Neural progenitor cell (in vitro differentiated cells): ENCODE measurements at regions not wholly inside any gene's neighbourhood (a gene's known extent, or its start where the extent isn't known, plus 50 kb on each side); places are given as distances from the start of the nearest gene placed in this dataset.

ENCODE experiments used
- EZH2 ChIP-seq: fragments of 200-600 bp; sonication (generic); IDR thresholded peaks from 2 replicates; pipeline ENCODE4 v1.6.1; 2017; ENCODE audit warnings: antibody characterized with exemption, mild to moderate bottlenecking, moderate library complexity
- EZH2phosphoT487 ChIP-seq: fragments of 200-600 bp; sonication (generic); IDR thresholded peaks from 2 replicates; pipeline ENCODE4 v1.6.1; 2017; ENCODE audit warnings: antibody characterized with exemption
- TF ChIP-seq, protein P1 (sequence below): fragments of 200-600 bp; sonication (generic); IDR thresholded peaks from 2 replicates; pipeline ENCODE4 v1.5.1; 2017; ENCODE audit warnings: antibody characterized with exemption, mild to moderate bottlenecking

DNA sequence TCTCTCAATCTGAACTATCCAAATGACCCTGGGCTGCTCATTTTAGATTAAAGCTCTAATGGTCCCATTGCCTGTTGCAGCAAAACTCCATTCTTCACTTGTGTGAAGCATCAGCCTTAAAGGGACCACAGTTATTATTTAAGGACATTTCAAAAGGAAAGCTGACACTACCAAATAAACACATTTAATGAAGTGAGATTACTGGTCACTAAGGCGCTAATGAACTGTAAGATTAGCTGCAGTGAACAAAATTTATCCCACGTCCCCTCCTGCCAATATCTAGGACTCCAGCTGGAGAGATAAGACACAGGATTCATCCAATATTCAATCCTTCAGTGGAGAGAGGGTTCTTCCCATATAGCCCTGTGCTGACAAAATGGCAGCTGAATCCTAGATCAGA, 1029.2 kb upstream of the SEL1L start:
- TF ChIP-seq, protein P1, sequence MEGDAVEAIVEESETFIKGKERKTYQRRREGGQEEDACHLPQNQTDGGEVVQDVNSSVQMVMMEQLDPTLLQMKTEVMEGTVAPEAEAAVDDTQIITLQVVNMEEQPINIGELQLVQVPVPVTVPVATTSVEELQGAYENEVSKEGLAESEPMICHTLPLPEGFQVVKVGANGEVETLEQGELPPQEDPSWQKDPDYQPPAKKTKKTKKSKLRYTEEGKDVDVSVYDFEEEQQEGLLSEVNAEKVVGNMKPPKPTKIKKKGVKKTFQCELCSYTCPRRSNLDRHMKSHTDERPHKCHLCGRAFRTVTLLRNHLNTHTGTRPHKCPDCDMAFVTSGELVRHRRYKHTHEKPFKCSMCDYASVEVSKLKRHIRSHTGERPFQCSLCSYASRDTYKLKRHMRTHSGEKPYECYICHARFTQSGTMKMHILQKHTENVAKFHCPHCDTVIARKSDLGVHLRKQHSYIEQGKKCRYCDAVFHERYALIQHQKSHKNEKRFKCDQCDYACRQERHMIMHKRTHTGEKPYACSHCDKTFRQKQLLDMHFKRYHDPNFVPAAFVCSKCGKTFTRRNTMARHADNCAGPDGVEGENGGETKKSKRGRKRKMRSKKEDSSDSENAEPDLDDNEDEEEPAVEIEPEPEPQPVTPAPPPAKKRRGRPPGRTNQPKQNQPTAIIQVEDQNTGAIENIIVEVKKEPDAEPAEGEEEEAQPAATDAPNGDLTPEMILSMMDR: no peak
- TF ChIP-seq EZH2: no peak
- TF ChIP-seq EZH2phosphoT487: no peak
